ENCODE measurements at regions not wholly inside any gene's neighbourhood (a gene's known extent, or its start where the extent isn't known, plus 50 kb on each side); places are given as distances from the start of the nearest gene placed in this dataset.

DNA sequence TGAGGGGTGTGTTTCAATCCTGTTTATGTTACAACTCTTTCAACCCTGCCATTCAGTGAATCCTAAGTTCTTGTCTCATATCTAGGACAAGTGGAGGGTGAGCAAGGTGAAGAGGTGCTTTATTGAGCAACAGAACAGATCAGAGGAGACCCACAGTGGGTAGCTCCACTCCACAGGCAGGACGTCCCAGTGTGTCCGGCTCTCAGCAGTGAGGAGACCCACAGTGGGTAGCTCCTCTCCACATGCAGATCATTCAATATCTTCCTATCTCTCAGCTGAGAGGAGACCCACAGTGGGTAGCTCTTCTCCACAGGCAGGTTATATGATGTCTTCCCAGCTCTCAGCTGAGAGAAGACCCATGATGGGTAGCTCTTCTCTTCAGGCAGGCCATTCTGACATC, 556.7 kb downstream of the SI start:
- no peak for TF ChIP-seq TCF4 (CRISPR knock-in tag; IDR thresholded peaks at IDR 0.05; ENCODE audit: borderline replicate concordance)
- TF ChIP-seq GLIS3 (CRISPR knock-in tag; IDR thresholded peaks at IDR 0.05): no peak
- TF ChIP-seq PPARA (CRISPR knock-in tag; IDR thresholded peaks at IDR 0.05; ENCODE audit: borderline replicate concordance): no peak
- TF ChIP-seq CSDC2 (CRISPR knock-in tag; IDR thresholded peaks at IDR 0.05): no peak
- no peak for TF ChIP-seq ZNF70 (CRISPR knock-in tag; IDR thresholded peaks at IDR 0.05)
- TF ChIP-seq ZFP3 (CRISPR knock-in tag; IDR thresholded peaks at IDR 0.05): no peak
- no peak for TF ChIP-seq CSRNP3 (CRISPR knock-in tag; IDR thresholded peaks at IDR 0.05)
- TF ChIP-seq ISL1 (CRISPR knock-in tag; IDR thresholded peaks at IDR 0.05): no peak
- TF ChIP-seq TOX (CRISPR knock-in tag; IDR thresholded peaks at IDR 0.05; ENCODE audit: borderline replicate concordance): no peak
- no peak for TF ChIP-seq BACH2 (CRISPR knock-in tag; IDR thresholded peaks at IDR 0.05; ENCODE audit: borderline replicate concordance)
- no peak for TF ChIP-seq POU6F1 (CRISPR knock-in tag; IDR thresholded peaks at IDR 0.05; ENCODE audit: borderline replicate concordance, low read depth)
- TF ChIP-seq ARNTL (CRISPR knock-in tag; IDR thresholded peaks at IDR 0.05; ENCODE audit: borderline replicate concordance, low read depth): no peak
- TF ChIP-seq, protein P1, sequence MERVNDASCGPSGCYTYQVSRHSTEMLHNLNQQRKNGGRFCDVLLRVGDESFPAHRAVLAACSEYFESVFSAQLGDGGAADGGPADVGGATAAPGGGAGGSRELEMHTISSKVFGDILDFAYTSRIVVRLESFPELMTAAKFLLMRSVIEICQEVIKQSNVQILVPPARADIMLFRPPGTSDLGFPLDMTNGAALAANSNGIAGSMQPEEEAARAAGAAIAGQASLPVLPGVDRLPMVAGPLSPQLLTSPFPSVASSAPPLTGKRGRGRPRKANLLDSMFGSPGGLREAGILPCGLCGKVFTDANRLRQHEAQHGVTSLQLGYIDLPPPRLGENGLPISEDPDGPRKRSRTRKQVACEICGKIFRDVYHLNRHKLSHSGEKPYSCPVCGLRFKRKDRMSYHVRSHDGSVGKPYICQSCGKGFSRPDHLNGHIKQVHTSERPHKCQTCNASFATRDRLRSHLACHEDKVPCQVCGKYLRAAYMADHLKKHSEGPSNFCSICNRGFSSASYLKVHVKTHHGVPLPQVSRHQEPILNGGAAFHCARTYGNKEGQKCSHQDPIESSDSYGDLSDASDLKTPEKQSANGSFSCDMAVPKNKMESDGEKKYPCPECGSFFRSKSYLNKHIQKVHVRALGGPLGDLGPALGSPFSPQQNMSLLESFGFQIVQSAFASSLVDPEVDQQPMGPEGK (CRISPR knock-in tag; IDR thresholded peaks at IDR 0.05; ENCODE audit: borderline replicate concordance): no peak
- TF ChIP-seq ZC3H10 (CRISPR knock-in tag; IDR thresholded peaks at IDR 0.05): no peak
- no peak for TF ChIP-seq TSHZ2 (CRISPR knock-in tag; IDR thresholded peaks at IDR 0.05)
- ATAC-seq: no peak

- TF ChIP-seq ZFP3 (CRISPR knock-in tag; IDR thresholded peaks at IDR 0.05): no peak
- no peak for TF ChIP-seq PPARA (CRISPR knock-in tag; IDR thresholded peaks at IDR 0.05; ENCODE audit: borderline replicate concordance)
- no peak for TF ChIP-seq POU6F1 (CRISPR knock-in tag; IDR thresholded peaks at IDR 0.05; ENCODE audit: borderline replicate concordance, low read depth)
- TF ChIP-seq, protein P2, sequence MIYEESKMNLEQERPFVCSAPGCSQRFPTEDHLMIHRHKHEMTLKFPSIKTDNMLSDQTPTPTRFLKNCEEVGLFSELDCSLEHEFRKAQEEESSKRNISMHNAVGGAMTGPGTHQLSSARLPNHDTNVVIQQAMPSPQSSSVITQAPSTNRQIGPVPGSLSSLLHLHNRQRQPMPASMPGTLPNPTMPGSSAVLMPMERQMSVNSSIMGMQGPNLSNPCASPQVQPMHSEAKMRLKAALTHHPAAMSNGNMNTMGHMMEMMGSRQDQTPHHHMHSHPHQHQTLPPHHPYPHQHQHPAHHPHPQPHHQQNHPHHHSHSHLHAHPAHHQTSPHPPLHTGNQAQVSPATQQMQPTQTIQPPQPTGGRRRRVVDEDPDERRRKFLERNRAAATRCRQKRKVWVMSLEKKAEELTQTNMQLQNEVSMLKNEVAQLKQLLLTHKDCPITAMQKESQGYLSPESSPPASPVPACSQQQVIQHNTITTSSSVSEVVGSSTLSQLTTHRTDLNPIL (CRISPR knock-in tag; IDR thresholded peaks at IDR 0.05; ENCODE audit: low read depth): no peak
- no peak for TF ChIP-seq TSHZ2 (CRISPR knock-in tag; IDR thresholded peaks at IDR 0.05)
- TF ChIP-seq ISL1 (CRISPR knock-in tag; IDR thresholded peaks at IDR 0.05): no peak
- no peak for TF ChIP-seq CSRNP3 (CRISPR knock-in tag; IDR thresholded peaks at IDR 0.05)
- TF ChIP-seq GLIS3 (CRISPR knock-in tag; IDR thresholded peaks at IDR 0.05): no peak
- TF ChIP-seq ZC3H10 (CRISPR knock-in tag; IDR thresholded peaks at IDR 0.05): no peak
- TF ChIP-seq, protein P1 (CRISPR knock-in tag; IDR thresholded peaks at IDR 0.05; ENCODE audit: borderline replicate concordance): no peak
- TF ChIP-seq TCF4 (CRISPR knock-in tag; IDR thresholded peaks at IDR 0.05; ENCODE audit: borderline replicate concordance): no peak
- TF ChIP-seq SNAI2 (CRISPR knock-in tag; IDR thresholded peaks at IDR 0.05): no peak
- no peak for TF ChIP-seq RARB (CRISPR knock-in tag; IDR thresholded peaks at IDR 0.05)
- ATAC-seq: no peak
Measured at GRCh38 chr3:164521139-164521538, 557.2 kb downstream of the SI start.
